HCT116 (cell line): ENCODE measurements at regions not wholly inside any gene's neighbourhood (a gene's known extent, or its start where the extent isn't known, plus 50 kb on each side); places are given as distances from the start of the nearest gene placed in this dataset.

Experiments used
- ATAC-seq: fragments of 200-7000 bp; cut with Tn5 transposase; 2 replicates; pipeline ENCODE4 v1.9.1; 2020; ENCODE audit warnings: mild to moderate bottlenecking, moderate library complexity
- BruUV-seq: library from RNA; stranded (reverse); fragments of 400-500 nt; replicated peaks from 2 replicates; lab custom pipeline; 2021; lab: Mats Ljungman, UMichigan
- CTCF ChIA-PET: fragments of 300-600 bp; sonication (Branson Sonifier 250); formaldehyde crosslinking; loops from one replicate; lab custom pipeline; 2021; ENCODE audit warnings: antibody characterized with exemption; lab: Charles Lee
- POLR2A ChIA-PET: fragments of 300-600, 350-600 bp; sonication (Branson Sonifier 250); formaldehyde crosslinking; loops from one replicate; lab custom pipeline; 2021; ENCODE audit warnings: antibody characterized with exemption; lab: Charles Lee
- RAD21 ChIA-PET, 2 experiments: fragments of 300-600 bp; sonication (Branson Sonifier 250); formaldehyde crosslinking; loops; one replicate each; lab custom pipeline; 2023; ENCODE audit warnings: low total read pairs in 2 of 2; ENCODE audit not compliant: uncharacterized antibody in 2 of 2, unreplicated experiment in 2 of 2, low non-redundant PET in 1 of 2; lab: Charles Lee
- DNase-seq: peaks from one replicate; pipeline ENCODE4 v3.0.0-alpha.2; 2010; ENCODE audit warnings: low read depth, low spot score
- H2AFZ ChIP-seq: fragments of 200-600 bp; shearing (Covaris generic), sonication (generic); 2 replicates; pipeline ENCODE4 v1.6.1; 2017; ENCODE audit warnings: low read depth, mixed run types, mixed read lengths, antibody characterized with exemption, low read length; ENCODE audit not compliant: poor library complexity, severe bottlenecking
- H3K27ac ChIP-seq: 2 replicates; pipeline ENCODE4 v1.5.1; 2012; ENCODE audit warnings: low read depth, low read length
- H3K27me3 ChIP-seq: fragments of 200-600 bp; sonication (generic); 2 replicates; pipeline ENCODE4 v1.6.1; 2016; ENCODE audit warnings: mixed run types, low read length, mixed read lengths; ENCODE audit not compliant: insufficient read depth
- H3K36me3 ChIP-seq, 2 experiments: fragments of 200-500 bp in 1 of 2; fragments of 200-600 bp in 1 of 2; sonication (Bioruptor generic) in 1 of 2; sonication (generic) in 1 of 2; 2 replicates each; pipeline versions ENCODE4 v1.5.1 to v1.6.1; 2014 to 2016; ENCODE audit warnings: low read length in 2 of 2, inconsistent platforms in 1 of 2, mixed read lengths in 1 of 2, mixed run types in 1 of 2; ENCODE audit not compliant: insufficient read depth in 2 of 2, control insufficient read depth in 1 of 2
- H3K4me1 ChIP-seq, 2 experiments: fragments of 200-600 bp in 1 of 2; sonication (generic) in 1 of 2; 2 replicates each; pipeline versions ENCODE4 v1.5.1 to v1.6.1; 2012 to 2017; ENCODE audit warnings: low read length in 2 of 2, inconsistent platforms in 1 of 2, mild to moderate bottlenecking in 1 of 2, mixed read lengths in 1 of 2, mixed run types in 1 of 2, moderate library complexity in 1 of 2; ENCODE audit not compliant: insufficient read depth in 2 of 2, control insufficient read depth in 1 of 2
- H3K4me2 ChIP-seq: fragments of 200-600 bp; sonication (generic); 2 replicates; pipeline ENCODE4 v1.6.1; 2017; ENCODE audit warnings: mixed run types, low read length, mixed read lengths
- H3K4me3 ChIP-seq, 2 experiments: fragments of 200-600 bp in 1 of 2; sonication (generic) in 1 of 2; replicated peaks in 1 of 2; 2 replicates each; pipeline ENCODE4 v1.5.1; 2011 to 2016; ENCODE audit warnings: low read length in 2 of 2, control low read depth in 1 of 2, low read depth in 1 of 2, mild to moderate bottlenecking in 1 of 2, mixed read lengths in 1 of 2, mixed run types in 1 of 2
- H3K79me2 ChIP-seq: fragments of 200-600 bp; sonication (generic); 2 replicates; pipeline ENCODE4 v1.6.1; 2017; ENCODE audit warnings: mild to moderate bottlenecking, mixed run types, low read length, moderate library complexity, mixed read lengths; ENCODE audit not compliant: insufficient read depth
- H3K9ac ChIP-seq: fragments of 200-600 bp; sonication (generic); 2 replicates; pipeline ENCODE4 v1.6.1; 2016; ENCODE audit warnings: low read length, mixed read lengths
- H3K9me2 ChIP-seq: fragments of 200-600 bp; sonication (generic), shearing (Covaris generic); 2 replicates; pipeline ENCODE4 v1.6.1; 2017; ENCODE audit warnings: mixed run types, mild to moderate bottlenecking, moderate library complexity; ENCODE audit not compliant: insufficient read depth
- H3K9me3 ChIP-seq, 2 experiments: fragments of 200-500 bp in 1 of 2; fragments of 200-600 bp in 1 of 2; sonication (Bioruptor generic) in 1 of 2; sonication (generic) in 1 of 2; 2 replicates each; pipeline ENCODE4 v1.6.1; 2014 to 2017; ENCODE audit warnings: low read length in 2 of 2, mixed read lengths in 2 of 2, inconsistent platforms in 1 of 2, low read depth in 1 of 2, mild to moderate bottlenecking in 1 of 2, mixed run types in 1 of 2, moderate library complexity in 1 of 2; ENCODE audit not compliant: control insufficient read depth in 1 of 2, insufficient read depth in 1 of 2
- H4K20me1 ChIP-seq: fragments of 200-600 bp; sonication (generic), shearing (Covaris generic); 2 replicates; pipeline ENCODE4 v1.6.1; 2017; ENCODE audit warnings: mixed run types, mild to moderate bottlenecking, moderate library complexity; ENCODE audit not compliant: insufficient read depth
- CBX3 ChIP-seq: IDR thresholded peaks from 2 replicates; pipeline ENCODE4 v1.6.1; 2012; ENCODE audit warnings: low read depth
- EGR1 ChIP-seq: IDR thresholded peaks from 2 replicates; pipeline ENCODE4 v1.6.1; 2012; ENCODE audit warnings: low read depth
- EZH2phosphoT487 ChIP-seq: fragments of 200-600 bp; IDR thresholded peaks from 2 replicates; pipeline ENCODE4 v1.6.1; 2018; ENCODE audit warnings: antibody characterized with exemption, borderline replicate concordance
- FOSL1 ChIP-seq: IDR thresholded peaks from 2 replicates; pipeline ENCODE4 v1.6.1; 2012; ENCODE audit warnings: low read depth
- MAX ChIP-seq: IDR thresholded peaks from 2 replicates; pipeline ENCODE4 v1.6.1; 2012
- POLR2AphosphoS5 ChIP-seq: IDR thresholded peaks from 2 replicates; pipeline ENCODE4 v1.6.1; 2011; ENCODE audit warnings: mild to moderate bottlenecking, low read depth, low read length, moderate library complexity
- YY1 ChIP-seq: IDR thresholded peaks from 2 replicates; pipeline ENCODE4 v1.6.1; 2011; ENCODE audit warnings: low read length, low read depth, moderate library complexity, mild to moderate bottlenecking; ENCODE audit not compliant: insufficient replicate concordance; ENCODE audit errors: extremely low read depth
- ZBTB33 ChIP-seq: IDR thresholded peaks from 2 replicates; pipeline ENCODE4 v1.6.1; 2011; ENCODE audit warnings: mild to moderate bottlenecking, low read length, moderate library complexity; ENCODE audit not compliant: insufficient replicate concordance; ENCODE audit errors: extremely low read depth
- ZFX ChIP-seq: fragments of 450-650 bp; IDR thresholded peaks from 2 replicates; pipeline ENCODE4 v1.6.1; 2017
- intact Hi-C: fragments of 100-400 bp; cut with micrococcal nuclease; formaldehyde crosslinking; loops from 2 replicates; pipeline ENCODE4 v1.10.0; 2022

- TF ChIP-seq ZBTB33 (no peak), EZH2phosphoT487 (no peak), MAX (no peak), POLR2AphosphoS5 (no peak), YY1 (no peak), ZFX (no peak), FOSL1 (no peak)
Observed at GRCh38 chr1:238964631-238965030, 421.7 kb upstream of the CHRM3 start (continued).

GRCh38 chr1:238962941-238963340 is 423.4 kb upstream of the CHRM3 start:
- H3K79me2 ChIP-seq: no peaks in the 10 kb centered on the region
- ChIA-PET CTCF (no interaction called here), POLR2A (no interaction called here), RAD21 (no interaction called here)
- ATAC-seq: no peak
- DNase-seq: no peak
- TF ChIP-seq EGR1 (no peak), CBX3 (no peak), POLR2AphosphoS5 (no peak)
- no peaks in the 10 kb centered on the region for H3K27me3 ChIP-seq
- no TSS peak for BruUV-seq
- H3K4me1 ChIP-seq: no peaks in the 10 kb centered on the region
- no peak overlapping the region for H3K27ac ChIP-seq
- no peaks in the 10 kb centered on the region for H4K20me1 ChIP-seq
- no peak overlapping the region for H3K9ac ChIP-seq
- no peak overlapping the region for H2AFZ ChIP-seq
- H3K4me3 ChIP-seq: no peak overlapping the region
- no peak overlapping the region for H3K4me2 ChIP-seq
- peaks cover 14 to 27% of the 10 kb centered on the region in 2 experiments; a peak in 3 of 4 replicates for H3K9me3 ChIP-seq
- H3K36me3 ChIP-seq: no peaks in the 10 kb centered on the region
- intact Hi-C loops: no loop called here
- no peaks in the 10 kb centered on the region for H3K9me2 ChIP-seq
